HG02798 (cell line): ENCODE measurements at regions not wholly inside any gene's neighbourhood (a gene's known extent, or its start where the extent isn't known, plus 50 kb on each side); places are given as distances from the start of the nearest gene placed in this dataset.

Experiments used
- ATAC-seq: cut with Tn5 transposase; IDR thresholded peaks from one replicate; pipeline ENCODE4 v1.9.1; 2021; ENCODE audit warnings: mild to moderate bottlenecking; ENCODE audit not compliant: unreplicated experiment, poor library complexity

- no peak for ATAC-seq
Observed at GRCh38 chr18:24991141-24992060, 360.6 kb downstream of the ZNF521 start.

GRCh38 chr18:24992491-24992890 lies 359.5 kb downstream of the ZNF521 start:
- ATAC-seq = no peak

GRCh38 chr18:24993628-24994027 lies 358.3 kb downstream of the ZNF521 start:
- ATAC-seq = no peak

- no peak for ATAC-seq
Observed at GRCh38 chr18:24995056-24995455, 356.9 kb downstream of the ZNF521 start.

GRCh38 chr18:24995755-24996154 lies 356.2 kb downstream of the ZNF521 start:
- no peak for ATAC-seq

GRCh38 chr18:24999650-25000267 lies 352.2 kb downstream of the ZNF521 start:
- ATAC-seq = no peak

- no peak for ATAC-seq
Observed at GRCh38 chr18:25001803-25002202, 350.2 kb downstream of the ZNF521 start.

GRCh38 chr18:25005541-25006403 lies 346.2 kb downstream of the ZNF521 start:
- ATAC-seq = no peak

GRCh38 chr18:25010623-25011374 lies 341.2 kb downstream of the ZNF521 start:
- ATAC-seq = no peak
